Ovary (tissue), 7 donors: ENCODE measurements at regions not wholly inside any gene's neighbourhood (a gene's known extent, or its start where the extent isn't known, plus 50 kb on each side); places are given as distances from the start of the nearest gene placed in this dataset.

ENCODE experiments used
- DNase-seq, 5 donors: peaks; one replicate each; pipeline ENCODE4 v3.0.0-alpha.2; 2019 to 2020
- H3K27ac ChIP-seq, 2 donors: fragments of 200-600 bp; one replicate each; pipeline versions ENCODE4 v1.5.1 to v1.8.0; 2019 to 2022
- H3K27me3 ChIP-seq: fragments of 200-600 bp; one replicate; pipeline ENCODE4 v1.8.0; 2022
- H3K36me3 ChIP-seq: fragments of 200-600 bp; sonication (generic); one replicate; pipeline ENCODE4 v1.5.1; 2019
- H3K4me1 ChIP-seq: one replicate; pipeline ENCODE4 v1.8.1; 2013; ENCODE audit warnings: mild to moderate bottlenecking, moderate library complexity; ENCODE audit not compliant: insufficient read depth
- H3K4me3 ChIP-seq: fragments of 200-600 bp; sonication (generic); one replicate; pipeline ENCODE4 v1.5.1; 2017
- H3K9me3 ChIP-seq, 2 donors: fragments of 200-600 bp in 1 of 2; sonication (generic) in 1 of 2; one replicate each; pipeline versions ENCODE4 v1.5.1 to v1.8.1; 2013 to 2019; ENCODE audit warnings: mild to moderate bottlenecking in 1 of 2, moderate library complexity in 1 of 2
- CTCF ChIP-seq, 3 donors: fragments of 450-650 bp in 2 of 3; fragments of 200-600 bp in 1 of 3; IDR thresholded peaks; one replicate each; pipeline versions ENCODE4 v1.5.1 to v1.8.0; 2016 to 2022; ENCODE audit warnings: antibody characterized with exemption in 3 of 3, mild to moderate bottlenecking in 1 of 3
- EP300 ChIP-seq: sonication (generic); formaldehyde crosslinking; IDR thresholded peaks from one replicate; pipeline ENCODE4 v1.6.1; 2017; ENCODE audit warnings: antibody characterized with exemption
- POLR2A ChIP-seq: fragments of 450-650 bp; IDR thresholded peaks from one replicate; pipeline ENCODE4 v1.6.1; 2017; ENCODE audit warnings: antibody characterized with exemption, mild to moderate bottlenecking, moderate library complexity
- WGBS, 3 donors: extraction: QIAGEN DNeasy Blood & Tissue Kit in 1 of 3; methylation state at CpG; one replicate each; pipeline versions ENCODE4 v1.1.5 to v1.1.7; 2013 to 2017; 5-methylcytosine and 5-hydroxymethylcytosine counted together
- intact Hi-C, 4 donors: fragments of 100-400 bp; cut with DNase I; formaldehyde crosslinking; loops; one replicate each; pipeline versions ENCODE4 v1.11.0 to v1.15.1; 2022 to 2023
- donor health status: DM: no; HTN: no; CAD: no; lungs with moderate emphysema.
- donor health status: DM: no; HTN: no; CAD: no.
- donor health status: Bipolar disorder and iron deficiency.
- donor health status: DM: no; HTN: no; CAD: no.
- donor health status: DM: yes; HTN: yes; CAD: no.

GRCh38 chr17:79183293-79184158, 108.9 kb downstream of the ENGASE start:
- no peak overlapping the region for H3K27ac ChIP-seq
- H3K9me3 ChIP-seq: no peaks in the 10 kb centered on the region
- DNase-seq: no peak
- H3K36me3 ChIP-seq: no peaks in the 10 kb centered on the region
- no peak for TF ChIP-seq CTCF (IDR thresholded peaks at IDR 0.05)
- no peak for TF ChIP-seq POLR2A
- TF ChIP-seq EP300: no peak
- intact Hi-C loops: no loop called here
- no peaks in the 10 kb centered on the region for H3K4me1 ChIP-seq
- H3K27me3 ChIP-seq: no peaks in the 10 kb centered on the region
- 1% methylated on average over 83 to 92 of the region's 93 CpGs for WGBS, 3 donors
- H3K4me3 ChIP-seq: no peak overlapping the region

- WGBS, 3 donors: 0 to 1% (median 1%) methylated on average over 14 to 43 of the region's 43 CpGs
- TF ChIP-seq CTCF (IDR thresholded peaks at IDR 0.05) (no peak), EP300 (no peak), POLR2A (no peak)
- H3K36me3 ChIP-seq: no peaks in the 10 kb centered on the region
- H3K27me3 ChIP-seq: no peaks in the 10 kb centered on the region
- no peaks in the 10 kb centered on the region for H3K9me3 ChIP-seq
- DNase-seq: no peak
- no peak overlapping the region for H3K4me3 ChIP-seq
- intact Hi-C loops: no loop called here
- no peak overlapping the region for H3K27ac ChIP-seq
- H3K4me1 ChIP-seq: no peaks in the 10 kb centered on the region
These were observed 108.3 kb downstream of the ENGASE start for GRCh38 chr17:79183043-79183292.

GRCh38 chr17:79182176-79183042, 107.8 kb downstream of the ENGASE start:
- Histone ChIP-seq H3K9me3 (no peaks in the 10 kb centered on the region), H3K4me1 (no peaks in the 10 kb centered on the region), H3K36me3 (no peaks in the 10 kb centered on the region), H3K27me3 (no peaks in the 10 kb centered on the region), H3K27ac (no peak overlapping the region), H3K4me3 (no peak overlapping the region)
- TF ChIP-seq CTCF (IDR thresholded peaks at IDR 0.05) (no peak), EP300 (no peak), POLR2A (no peak)
- DNase-seq: no peak
- WGBS, 3 donors: 5 to 9% (median 6%) methylated on average over 39 to 67 of the region's 68 CpGs
- intact Hi-C loops: no loop called here

- DNase-seq: no peak
- H3K27me3 ChIP-seq: no peaks in the 10 kb centered on the region
- H3K27ac ChIP-seq: no peak overlapping the region
- H3K4me1 ChIP-seq: no peaks in the 10 kb centered on the region
- 65 to 74% (median 70%) methylated on average over 20 of the region's 20 CpGs for WGBS, 3 donors
- no peak for TF ChIP-seq EP300
- TF ChIP-seq POLR2A: no peak
- TF ChIP-seq CTCF (IDR thresholded peaks at IDR 0.05): no peak
- no peaks in the 10 kb centered on the region for H3K36me3 ChIP-seq
- no peaks in the 10 kb centered on the region for H3K9me3 ChIP-seq
- H3K4me3 ChIP-seq: no peak overlapping the region
- intact Hi-C loops: no loop called here
These were observed 105.9 kb downstream of the ENGASE start for GRCh38 chr17:79180358-79181005.
